ENCODE measurements at regions not wholly inside any gene's neighbourhood (a gene's known extent, or its start where the extent isn't known, plus 50 kb on each side); places are given as distances from the start of the nearest gene placed in this dataset.

DNA sequence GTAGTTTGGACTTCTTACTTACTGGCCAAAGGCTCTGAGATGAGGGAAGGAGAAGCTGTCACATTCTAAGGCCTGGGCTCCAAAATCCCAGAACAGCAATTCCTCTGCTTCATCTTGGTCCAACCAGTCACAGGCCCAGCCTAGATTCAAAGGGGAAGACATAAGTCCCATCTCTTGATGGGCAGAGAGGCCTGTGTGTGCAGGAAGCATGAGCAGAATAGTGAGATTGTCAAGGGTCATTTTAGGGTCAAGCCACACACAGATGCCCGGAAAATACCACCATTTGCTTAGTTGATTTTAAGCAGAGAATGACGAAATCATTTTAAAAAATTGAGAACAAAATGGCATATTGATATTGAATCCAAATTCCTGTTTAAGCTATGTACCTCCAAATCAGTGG is 580.9 kb upstream of the ZFP42 start:
- TF ChIP-seq, protein P1, sequence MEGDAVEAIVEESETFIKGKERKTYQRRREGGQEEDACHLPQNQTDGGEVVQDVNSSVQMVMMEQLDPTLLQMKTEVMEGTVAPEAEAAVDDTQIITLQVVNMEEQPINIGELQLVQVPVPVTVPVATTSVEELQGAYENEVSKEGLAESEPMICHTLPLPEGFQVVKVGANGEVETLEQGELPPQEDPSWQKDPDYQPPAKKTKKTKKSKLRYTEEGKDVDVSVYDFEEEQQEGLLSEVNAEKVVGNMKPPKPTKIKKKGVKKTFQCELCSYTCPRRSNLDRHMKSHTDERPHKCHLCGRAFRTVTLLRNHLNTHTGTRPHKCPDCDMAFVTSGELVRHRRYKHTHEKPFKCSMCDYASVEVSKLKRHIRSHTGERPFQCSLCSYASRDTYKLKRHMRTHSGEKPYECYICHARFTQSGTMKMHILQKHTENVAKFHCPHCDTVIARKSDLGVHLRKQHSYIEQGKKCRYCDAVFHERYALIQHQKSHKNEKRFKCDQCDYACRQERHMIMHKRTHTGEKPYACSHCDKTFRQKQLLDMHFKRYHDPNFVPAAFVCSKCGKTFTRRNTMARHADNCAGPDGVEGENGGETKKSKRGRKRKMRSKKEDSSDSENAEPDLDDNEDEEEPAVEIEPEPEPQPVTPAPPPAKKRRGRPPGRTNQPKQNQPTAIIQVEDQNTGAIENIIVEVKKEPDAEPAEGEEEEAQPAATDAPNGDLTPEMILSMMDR (IDR thresholded peaks at IDR 0.05): no peak
- TF ChIP-seq EZH2 (IDR thresholded peaks at IDR 0.05; ENCODE audit: borderline replicate concordance, insufficient read depth, low read depth, low read length, poor library complexity, severe bottlenecking): no peak

All from B cell (primary cell).